AG04450 (cell line): ENCODE measurements at regions not wholly inside any gene's neighbourhood (a gene's known extent, or its start where the extent isn't known, plus 50 kb on each side); places are given as distances from the start of the nearest gene placed in this dataset.

Source experiments
- CTCF ChIA-PET: fragments of 300-600, 350-600 bp; formaldehyde crosslinking; extraction: SDS; loops from one replicate; lab custom pipeline; 2022; ENCODE audit warnings: antibody characterized with exemption, inconsistent platforms; lab: Charles Lee
- POLR2A ChIA-PET: fragments of 350-600 bp; formaldehyde crosslinking; extraction: SDS; loops from one replicate; lab custom pipeline; 2021; ENCODE audit warnings: antibody characterized with exemption, inconsistent platforms; lab: Yijun Ruan, JAX
- DNase-seq: peaks from one replicate; pipeline ENCODE4 v3.0.0-alpha.2; 2011; ENCODE audit warnings: low read depth, low spot score
- H3K27ac ChIP-seq: one replicate; pipeline ENCODE4 v1.5.1; 2012; ENCODE audit warnings: low read depth, low read length, control low read depth
- H3K27me3 ChIP-seq: one replicate; pipeline ENCODE4 v1.6.0; 2012; ENCODE audit warnings: low read length; ENCODE audit not compliant: control insufficient read depth, insufficient read depth
- H3K4me3 ChIP-seq: 2 replicates; pipeline ENCODE4 v1.5.1; 2011; ENCODE audit warnings: mild to moderate bottlenecking, low read depth, low read length, control low read depth
- H3K9me3 ChIP-seq: 2 replicates; pipeline ENCODE4 v1.5.1; 2012; ENCODE audit warnings: low read length; ENCODE audit not compliant: control insufficient read depth, insufficient read depth
- TF ChIP-seq, protein P1 (sequence below): IDR thresholded peaks from 2 replicates; pipeline ENCODE4 v1.5.1; 2011; ENCODE audit warnings: low read depth, low read length, control low read depth, inconsistent platforms

DNA sequence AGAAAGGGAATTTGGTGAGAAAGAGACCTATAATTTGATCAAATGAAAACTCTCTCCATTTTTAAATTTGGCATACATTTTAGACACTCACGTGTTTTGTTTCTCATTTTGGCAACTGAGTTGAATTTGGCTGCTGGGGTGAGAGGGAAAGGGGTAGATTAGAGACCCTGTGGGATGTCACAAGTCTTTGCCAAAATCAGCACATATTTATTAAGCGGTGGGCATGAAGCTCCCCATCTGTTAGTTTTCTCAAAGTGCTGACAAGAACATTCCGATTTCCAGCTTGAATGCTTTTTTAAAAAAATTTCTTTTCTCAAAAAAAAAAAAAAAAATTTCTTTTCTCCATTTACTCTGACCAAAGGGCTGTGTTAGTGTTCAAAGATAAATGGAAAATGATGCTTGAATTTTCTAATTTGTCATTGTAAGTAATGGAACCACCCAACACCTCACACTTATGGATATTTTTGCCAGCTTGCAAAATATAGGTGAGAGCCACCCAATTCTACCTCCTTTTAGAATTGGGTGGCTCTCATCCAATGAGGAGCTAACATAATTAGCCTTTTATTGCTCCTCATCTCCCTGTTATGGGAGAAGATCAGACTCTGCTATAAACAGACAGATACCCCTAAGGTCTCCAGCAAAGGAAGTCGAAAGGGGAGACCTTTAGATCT is 222.9 kb upstream of the FN1 start:
- H3K27me3 ChIP-seq, result no peaks in the 10 kb centered on the region
- CTCF ChIA-PET, result interaction anchor here (0.9 kb wide), 1 partner anchor 261 kb away, joined by 8 read pairs; no protein-coding TSS in a partner anchor
- H3K4me3 ChIP-seq, result no peak overlapping the region
- TF ChIP-seq, protein P1, sequence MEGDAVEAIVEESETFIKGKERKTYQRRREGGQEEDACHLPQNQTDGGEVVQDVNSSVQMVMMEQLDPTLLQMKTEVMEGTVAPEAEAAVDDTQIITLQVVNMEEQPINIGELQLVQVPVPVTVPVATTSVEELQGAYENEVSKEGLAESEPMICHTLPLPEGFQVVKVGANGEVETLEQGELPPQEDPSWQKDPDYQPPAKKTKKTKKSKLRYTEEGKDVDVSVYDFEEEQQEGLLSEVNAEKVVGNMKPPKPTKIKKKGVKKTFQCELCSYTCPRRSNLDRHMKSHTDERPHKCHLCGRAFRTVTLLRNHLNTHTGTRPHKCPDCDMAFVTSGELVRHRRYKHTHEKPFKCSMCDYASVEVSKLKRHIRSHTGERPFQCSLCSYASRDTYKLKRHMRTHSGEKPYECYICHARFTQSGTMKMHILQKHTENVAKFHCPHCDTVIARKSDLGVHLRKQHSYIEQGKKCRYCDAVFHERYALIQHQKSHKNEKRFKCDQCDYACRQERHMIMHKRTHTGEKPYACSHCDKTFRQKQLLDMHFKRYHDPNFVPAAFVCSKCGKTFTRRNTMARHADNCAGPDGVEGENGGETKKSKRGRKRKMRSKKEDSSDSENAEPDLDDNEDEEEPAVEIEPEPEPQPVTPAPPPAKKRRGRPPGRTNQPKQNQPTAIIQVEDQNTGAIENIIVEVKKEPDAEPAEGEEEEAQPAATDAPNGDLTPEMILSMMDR, result no peak
- POLR2A ChIA-PET, result interaction anchor here (0.6 to 1.2 kb wide), 4 partner anchors 34 to 212 kb away, joined by 3 to 10 read pairs (median 4); no protein-coding TSS in a partner anchor
- no peaks in the 10 kb centered on the region for H3K9me3 ChIP-seq
- H3K27ac ChIP-seq, result peak overlapping the region; percentile 71
- no peak for DNase-seq

DNA sequence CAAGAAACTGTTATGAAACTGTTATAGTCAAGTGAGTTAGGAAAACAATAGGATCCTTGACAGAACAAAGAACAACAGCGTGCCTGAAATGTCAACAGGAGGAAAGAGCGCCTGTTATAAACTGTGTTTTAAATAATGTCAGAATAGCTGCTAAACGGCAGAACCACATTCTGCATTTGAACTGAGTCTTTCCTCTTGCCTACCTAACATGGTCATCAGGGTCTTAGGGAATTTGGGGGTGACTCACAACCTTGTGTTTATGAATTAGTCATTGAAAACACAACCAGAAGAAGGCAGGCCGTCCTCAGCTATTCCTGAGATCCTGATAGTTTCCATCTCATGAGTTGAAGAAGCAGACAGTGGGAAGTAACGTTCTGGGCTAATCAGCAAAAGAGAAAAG is 222.0 kb upstream of the FN1 start:
- no peaks in the 10 kb centered on the region for H3K27me3 ChIP-seq
- peak; percentile 97 for DNase-seq
- CTCF ChIA-PET, result no interaction called here
- H3K4me3 ChIP-seq, result no peak overlapping the region
- TF ChIP-seq, protein P1, result peak; percentile 13; the same call in 1 of the 2 replicates
- no peaks in the 10 kb centered on the region for H3K9me3 ChIP-seq
- POLR2A ChIA-PET, result interaction anchor here (1.0 to 1.2 kb wide), 2 partner anchors 35 to 221 kb away, joined by 4 to 10 read pairs; no protein-coding TSS in a partner anchor
- H3K27ac ChIP-seq, result peak overlapping the region; percentile 59

DNA sequence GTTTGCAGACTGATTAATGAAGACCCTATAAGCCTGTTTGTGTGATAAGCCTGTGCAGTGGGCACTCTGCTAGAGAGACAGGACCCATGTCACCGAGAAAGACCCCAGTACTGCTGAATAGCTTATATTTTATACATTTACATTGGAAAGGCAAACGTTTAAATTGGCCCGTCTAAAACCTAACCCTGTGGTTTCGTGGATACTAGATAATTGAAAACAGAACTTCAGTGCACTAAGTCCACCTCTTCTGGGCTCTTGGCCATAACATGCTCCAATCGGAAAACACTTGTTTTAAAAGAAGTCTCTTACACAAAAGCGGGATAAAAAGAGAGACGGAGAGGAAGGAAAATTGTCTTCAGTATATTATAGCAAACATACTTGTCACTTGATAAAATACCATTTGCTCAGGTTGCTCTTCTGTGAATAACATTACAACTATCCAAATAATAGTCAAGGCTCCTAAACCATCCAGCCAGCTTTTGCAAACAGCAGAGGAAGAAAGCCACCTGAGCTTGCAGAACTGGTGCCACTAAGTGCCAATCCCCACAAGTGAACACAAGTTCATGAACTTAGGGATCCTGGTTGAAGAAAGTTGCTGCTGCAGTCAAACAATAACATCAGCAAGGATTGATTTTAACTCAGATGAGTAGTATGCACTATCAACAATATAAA is 218.4 kb upstream of the FN1 start:
- Histone ChIP-seq H3K4me3 (no peak overlapping the region), H3K9me3 (peaks cover 3% of the 10 kb centered on the region; the same call in 1 of the 2 replicates), H3K27ac (no peak overlapping the region), H3K27me3 (no peaks in the 10 kb centered on the region)
- POLR2A ChIA-PET, result interaction anchor here (0.6 to 0.9 kb wide), 3 partner anchors 39 to 223 kb away, joined by 3 to 7 read pairs (median 4); no protein-coding TSS in a partner anchor
- TF ChIP-seq, protein P1, result no peak
- peak; percentile 26 for DNase-seq
- CTCF ChIA-PET, result interaction anchor here (1.1 to 1.3 kb wide), 2 partner anchors 10 to 384 kb away, joined by 3 to 4 read pairs; no protein-coding TSS in a partner anchor

DNA sequence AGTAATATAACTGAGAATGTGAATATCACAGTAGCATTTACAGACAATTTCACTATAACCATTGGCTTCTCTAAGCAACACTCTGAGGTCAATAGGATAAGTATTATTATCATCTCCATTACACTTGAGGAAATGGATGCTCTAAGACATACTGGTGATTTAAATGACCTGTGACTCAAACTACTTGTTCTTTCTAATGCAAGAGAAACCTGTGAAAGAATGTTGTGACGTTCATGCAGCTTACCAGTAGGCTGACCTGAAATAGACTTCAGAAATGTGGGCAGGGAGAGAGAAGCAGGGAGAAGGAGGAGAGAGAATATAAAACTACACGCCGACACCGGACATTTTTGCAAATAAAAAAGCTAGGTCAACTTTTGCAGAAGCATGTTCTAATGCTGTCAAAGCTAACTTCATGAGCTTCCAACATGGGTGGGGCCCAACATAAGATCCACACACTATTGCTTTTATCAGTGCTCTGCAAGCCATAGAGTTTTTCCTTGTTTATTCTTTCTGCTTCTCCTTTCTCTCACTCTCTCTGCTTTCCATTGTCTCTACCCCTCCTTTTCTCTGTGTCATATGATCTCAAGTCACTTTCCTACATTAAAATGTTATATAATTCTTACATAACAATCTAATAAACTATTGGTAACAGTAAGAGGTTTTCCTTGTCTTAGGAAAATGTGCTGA is 217.6 kb upstream of the FN1 start:
- Histone ChIP-seq H3K9me3 (peaks cover 3% of the 10 kb centered on the region; the same call in 1 of the 2 replicates), H3K27ac (no peak overlapping the region), H3K4me3 (no peak overlapping the region), H3K27me3 (no peaks in the 10 kb centered on the region)
- peak; percentile 8 for DNase-seq
- CTCF ChIA-PET, result interaction anchor here (1.1 to 1.3 kb wide), 3 partner anchors 9 to 383 kb away, joined by 3 to 4 read pairs (median 3); no protein-coding TSS in a partner anchor
- POLR2A ChIA-PET, result interaction anchor here (0.7 to 1.3 kb wide), 3 partner anchors 7 to 217 kb away, joined by 4 to 13 read pairs (median 5); no protein-coding TSS in a partner anchor
- TF ChIP-seq, protein P1, result no peak
